ENCODE measurements at regions not wholly inside any gene's neighbourhood (a gene's known extent, or its start where the extent isn't known, plus 50 kb on each side); places are given as distances from the start of the nearest gene placed in this dataset.

DNA sequence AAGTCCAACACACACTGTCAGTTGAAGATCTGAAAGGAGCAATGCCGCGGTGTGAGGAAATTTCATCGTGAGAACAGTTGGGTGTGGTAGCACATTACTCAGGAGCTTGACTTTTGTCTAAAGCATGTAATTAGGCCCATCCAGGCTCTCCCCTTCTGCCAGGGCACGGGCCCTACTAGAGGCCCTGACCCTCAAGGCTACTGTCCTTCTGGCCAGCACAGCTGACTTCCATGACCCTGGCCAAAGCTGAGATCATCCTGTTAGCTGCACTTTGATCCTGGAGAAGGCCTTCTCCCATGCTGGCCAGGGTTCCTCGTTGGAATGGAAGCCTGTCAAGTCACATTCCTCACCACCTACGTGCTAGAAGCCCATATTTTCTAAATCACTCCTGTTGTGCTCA, 77.8 kb upstream of the SLC1A3 start:
- no peak for TF ChIP-seq GATA3 (IDR thresholded peaks at IDR 0.05; ENCODE audit: borderline replicate concordance)
- TF ChIP-seq, protein P1, sequence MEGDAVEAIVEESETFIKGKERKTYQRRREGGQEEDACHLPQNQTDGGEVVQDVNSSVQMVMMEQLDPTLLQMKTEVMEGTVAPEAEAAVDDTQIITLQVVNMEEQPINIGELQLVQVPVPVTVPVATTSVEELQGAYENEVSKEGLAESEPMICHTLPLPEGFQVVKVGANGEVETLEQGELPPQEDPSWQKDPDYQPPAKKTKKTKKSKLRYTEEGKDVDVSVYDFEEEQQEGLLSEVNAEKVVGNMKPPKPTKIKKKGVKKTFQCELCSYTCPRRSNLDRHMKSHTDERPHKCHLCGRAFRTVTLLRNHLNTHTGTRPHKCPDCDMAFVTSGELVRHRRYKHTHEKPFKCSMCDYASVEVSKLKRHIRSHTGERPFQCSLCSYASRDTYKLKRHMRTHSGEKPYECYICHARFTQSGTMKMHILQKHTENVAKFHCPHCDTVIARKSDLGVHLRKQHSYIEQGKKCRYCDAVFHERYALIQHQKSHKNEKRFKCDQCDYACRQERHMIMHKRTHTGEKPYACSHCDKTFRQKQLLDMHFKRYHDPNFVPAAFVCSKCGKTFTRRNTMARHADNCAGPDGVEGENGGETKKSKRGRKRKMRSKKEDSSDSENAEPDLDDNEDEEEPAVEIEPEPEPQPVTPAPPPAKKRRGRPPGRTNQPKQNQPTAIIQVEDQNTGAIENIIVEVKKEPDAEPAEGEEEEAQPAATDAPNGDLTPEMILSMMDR (IDR thresholded peaks at IDR 0.05) = no peak
- TF ChIP-seq JUN (IDR thresholded peaks at IDR 0.05) = no peak
